HG03439 (cell line): ENCODE measurements at regions not wholly inside any gene's neighbourhood (a gene's known extent, or its start where the extent isn't known, plus 50 kb on each side); places are given as distances from the start of the nearest gene placed in this dataset.
"Not testable (repeated sequence)": the region's sequence is repeated elsewhere in the genome, so short reads cannot be mapped to it uniquely, and the experiment has no call there.

Source experiments
- ATAC-seq: cut with Tn5 transposase; IDR thresholded peaks from one replicate; pipeline ENCODE4 v1.9.1; 2021; ENCODE audit warnings: mild to moderate bottlenecking, moderate library complexity; ENCODE audit not compliant: unreplicated experiment

- ATAC-seq: no peak
Observed at GRCh38 chr1:157272729-157273524, 134.7 kb upstream of the ETV3 start.

- no peak for ATAC-seq
Observed at GRCh38 chr1:157272264-157272663, 134.1 kb upstream of the ETV3 start.

GRCh38 chr1:157270705-157271274 is 132.6 kb upstream of the ETV3 start:
- ATAC-seq: no peak

GRCh38 chr1:157269656-157270375 is 131.6 kb upstream of the ETV3 start:
- no peak for ATAC-seq

DNA sequence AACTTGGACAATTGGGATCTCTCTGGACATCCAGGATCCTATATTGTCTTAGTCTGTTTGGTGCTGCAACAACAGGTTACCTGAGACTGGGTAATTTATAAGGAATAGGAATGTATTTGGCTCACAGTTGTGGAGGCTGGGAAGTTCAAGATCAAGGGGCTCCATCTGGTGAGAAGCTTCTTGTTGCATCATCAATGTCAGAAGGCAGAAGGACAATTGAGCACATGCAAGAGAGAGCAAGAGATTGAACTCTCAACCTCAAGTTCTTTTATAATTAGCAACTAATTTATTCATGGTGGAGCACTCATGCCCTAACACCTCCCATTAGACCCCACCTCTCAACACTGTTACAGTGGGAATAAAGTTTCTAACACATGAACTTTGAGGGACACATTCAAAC is 124.7 kb upstream of the ETV3 start:
- no peak for ATAC-seq

DNA sequence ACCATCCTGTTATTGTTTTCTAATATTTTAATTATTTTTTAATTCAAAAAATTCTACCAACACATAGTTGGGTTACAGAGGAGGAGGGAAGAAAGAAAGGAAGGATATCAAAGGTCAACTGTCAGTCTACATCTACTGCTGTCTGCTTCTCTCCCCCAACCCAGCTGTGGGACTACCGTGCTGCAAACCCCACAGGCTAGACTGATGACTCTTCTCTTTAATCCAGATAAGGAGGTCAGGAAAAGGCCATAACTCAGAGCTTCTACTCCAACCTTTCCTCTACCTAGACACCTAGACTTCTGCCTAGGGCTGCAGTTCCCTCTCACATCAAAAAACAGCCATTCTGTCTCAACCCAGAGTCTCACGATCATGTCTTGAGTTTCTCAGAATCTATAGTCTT is 124.2 kb upstream of the ETV3 start:
- ATAC-seq: no peak

DNA sequence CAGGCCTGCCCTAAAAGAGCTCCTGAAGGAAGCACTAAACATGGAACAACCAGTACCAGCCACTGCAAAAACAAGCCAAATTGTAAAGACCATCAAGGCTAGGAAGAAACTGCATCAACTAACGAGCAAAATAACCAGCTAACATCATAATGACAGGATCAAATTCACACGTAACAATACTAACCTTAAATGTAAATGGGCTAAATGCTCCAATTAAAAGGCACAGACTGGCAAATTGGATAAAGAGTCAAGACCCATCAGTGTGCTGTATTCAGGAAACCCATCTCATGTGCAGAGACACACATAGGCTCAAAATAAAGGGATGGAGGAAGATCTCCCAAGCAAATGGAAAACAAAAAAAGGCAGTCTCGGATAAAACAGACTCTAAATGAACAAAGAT is 117.7 kb upstream of the ETV3 start:
- ATAC-seq: not testable (repeated sequence)

- not testable (repeated sequence) for ATAC-seq
Observed at GRCh38 chr1:157254183-157254582, 116.0 kb upstream of the ETV3 start.

GRCh38 chr1:157252473-157252872 is 114.3 kb upstream of the ETV3 start:
- ATAC-seq: no peak

DNA sequence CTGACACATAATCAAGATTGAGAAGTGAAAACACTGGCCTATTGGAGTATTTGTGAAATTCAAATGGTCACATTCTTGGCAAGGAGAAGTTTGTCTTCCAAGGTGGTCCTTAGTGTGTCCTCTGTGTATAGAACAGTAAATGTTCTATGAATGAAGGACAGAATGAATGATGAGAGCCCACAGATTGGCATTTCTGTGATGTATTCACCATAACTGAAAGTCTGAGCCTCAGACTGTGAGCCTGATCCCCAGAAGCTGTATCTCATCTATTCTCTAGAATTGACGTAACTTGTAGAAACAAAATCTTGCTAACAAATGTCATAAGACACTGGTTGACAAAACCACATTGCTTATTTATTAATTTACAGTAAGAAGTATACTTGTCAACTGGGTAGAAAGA is 111.5 kb upstream of the ETV3 start:
- ATAC-seq: no peak

- ATAC-seq: no peak
Observed at GRCh38 chr1:157249326-157249725, 111.1 kb upstream of the ETV3 start.

GRCh38 chr1:157247764-157248049 is 109.5 kb upstream of the ETV3 start:
- ATAC-seq: not testable (repeated sequence)

DNA sequence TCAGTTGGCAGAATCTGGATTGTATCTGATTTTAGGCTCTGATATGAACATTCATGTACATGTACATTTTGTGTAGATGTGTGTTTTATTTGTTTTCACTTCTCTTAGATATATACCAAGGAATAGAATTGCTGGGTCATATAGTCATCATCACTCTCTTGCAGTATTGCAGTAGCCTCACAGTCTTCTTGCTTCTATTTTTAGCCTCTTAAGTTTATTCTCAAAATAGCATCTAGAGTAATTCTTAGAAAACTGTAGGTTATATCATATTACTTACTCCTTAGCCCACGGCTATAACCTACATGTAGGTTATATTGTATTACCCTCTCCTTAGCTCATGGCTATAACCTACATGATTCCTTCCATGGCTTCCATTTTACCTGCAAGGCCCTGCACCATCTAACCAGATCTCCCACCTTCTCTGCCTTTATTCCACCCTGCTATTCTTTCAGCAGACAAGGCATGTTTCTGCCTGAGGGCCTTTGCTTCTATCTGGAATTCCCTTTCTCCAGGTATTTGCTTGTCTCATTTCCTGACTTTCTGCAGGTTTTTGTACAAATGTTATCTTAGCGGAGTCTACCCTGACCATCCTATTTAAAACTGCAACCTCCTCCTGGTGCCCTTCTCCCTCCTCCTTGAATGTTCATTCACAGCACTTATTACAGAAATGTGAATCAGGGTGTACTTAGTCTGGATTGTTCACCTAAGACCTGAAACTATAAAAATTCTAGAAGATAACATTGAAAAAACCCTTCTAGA is 109.0 kb upstream of the ETV3 start:
- ATAC-seq: no peak

GRCh38 chr1:157245823-157246222 is 107.6 kb upstream of the ETV3 start:
- no peak for ATAC-seq

DNA sequence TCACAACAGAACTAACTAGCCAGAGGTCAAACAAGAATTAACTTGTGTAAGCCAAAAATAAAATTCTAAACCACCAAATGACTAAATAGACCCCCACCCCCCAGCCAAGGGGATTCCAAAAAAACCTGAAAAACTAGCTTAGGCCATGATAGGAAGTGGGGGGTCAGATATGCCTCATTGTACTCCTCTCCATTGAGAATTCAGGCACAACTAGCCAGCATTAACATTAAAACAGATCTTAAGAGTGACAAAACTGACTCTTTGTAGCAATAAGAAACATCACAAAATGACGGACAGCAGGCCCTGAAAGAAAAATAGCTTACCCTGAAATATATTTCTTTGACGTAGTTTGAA is 103.0 kb upstream of the ETV3 start:
- no peak for ATAC-seq

- no peak for ATAC-seq
Observed at GRCh38 chr1:157240495-157241184, 102.4 kb upstream of the ETV3 start.

DNA sequence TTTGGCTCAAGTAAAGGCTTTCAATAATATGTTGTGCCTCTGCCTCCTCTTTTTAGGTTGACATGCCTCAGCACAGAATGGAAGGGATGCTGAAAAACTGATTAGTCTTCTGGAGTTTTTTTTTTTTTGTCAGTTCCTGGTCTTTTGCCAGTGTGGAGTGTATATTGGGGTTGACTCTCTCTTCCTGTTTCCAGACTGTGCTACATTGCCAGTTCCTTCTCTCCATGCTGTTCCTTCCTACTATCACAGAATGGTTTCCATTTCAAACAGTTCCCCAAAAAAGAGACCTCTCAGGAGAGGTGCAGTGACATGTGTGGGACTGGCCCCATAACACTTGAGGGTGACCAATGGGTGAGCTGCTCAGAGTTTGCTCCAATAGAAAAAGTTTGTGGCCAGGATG is 101.7 kb upstream of the ETV3 start:
- no peak for ATAC-seq

DNA sequence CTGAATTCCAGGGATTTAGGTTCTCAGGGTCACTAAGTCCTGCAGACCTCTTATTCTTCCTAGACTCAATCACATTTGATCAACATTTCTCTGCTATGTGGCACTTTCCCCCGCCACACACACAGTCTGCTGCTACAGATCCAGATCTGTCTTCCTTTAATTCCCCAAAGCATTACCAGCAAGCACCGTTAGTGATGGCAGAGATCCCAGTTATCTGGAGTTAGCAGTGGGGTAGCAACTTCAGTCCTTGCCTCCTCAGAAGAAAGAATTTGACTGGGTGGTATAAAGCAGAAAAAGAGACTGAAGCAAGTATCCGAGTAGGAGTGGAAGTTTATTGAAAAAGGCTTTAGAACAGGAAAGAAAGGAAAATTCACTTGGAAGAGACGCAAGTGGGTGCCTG is 100.4 kb upstream of the ETV3 start:
- ATAC-seq: no peak

- no peak for ATAC-seq
Observed at GRCh38 chr1:157237981-157238380, 99.8 kb upstream of the ETV3 start.

- ATAC-seq: no peak
Observed at GRCh38 chr1:157237522-157237921, 99.3 kb upstream of the ETV3 start.

GRCh38 chr1:157236072-157236471 is 97.9 kb upstream of the ETV3 start:
- no peak for ATAC-seq
